ENCODE measurements at regions not wholly inside any gene's neighbourhood (a gene's known extent, or its start where the extent isn't known, plus 50 kb on each side); places are given as distances from the start of the nearest gene placed in this dataset.

GRCh38 chr9:118028225-118028624 lies 324.0 kb downstream of the TLR4 start:
- DNase-seq (ENCODE audit: insufficient read length, low spot score), result no peak
- FAIRE-seq, result no peak

- FAIRE-seq (no peak), DNase-seq (ENCODE audit: insufficient read length, low spot score) (no peak)
Observed at GRCh38 chr9:118029425-118029824, 325.2 kb downstream of the TLR4 start.

GRCh38 chr9:118034701-118035100 lies 330.5 kb downstream of the TLR4 start:
- DNase-seq (ENCODE audit: insufficient read length, low spot score) (no peak), FAIRE-seq (no peak)

GRCh38 chr9:118038713-118039112 lies 334.5 kb downstream of the TLR4 start:
- FAIRE-seq (no peak), DNase-seq (ENCODE audit: insufficient read length, low spot score) (no peak)

- FAIRE-seq, result no peak
Observed at GRCh38 chr9:118058227-118058626, 354.0 kb downstream of the TLR4 start.

GRCh38 chr9:118059484-118060278 lies 355.5 kb downstream of the TLR4 start:
- DNase-seq (ENCODE audit: insufficient read length, low spot score), result no peak
- no peak for FAIRE-seq

More at GRCh38 chr9:118058227-118058626, 354.0 kb downstream of the TLR4 start:
- no peak for DNase-seq (ENCODE audit: insufficient read length, low spot score)

GRCh38 chr9:118083161-118083560 lies 379.0 kb downstream of the TLR4 start:
- DNase-seq (ENCODE audit: insufficient read length, low spot score), result no peak
- no peak for FAIRE-seq

GRCh38 chr9:118088090-118088489 lies 383.9 kb downstream of the TLR4 start:
- FAIRE-seq (no peak), DNase-seq (ENCODE audit: insufficient read length, low spot score) (no peak)

- DNase-seq (ENCODE audit: insufficient read length, low spot score) (no peak), FAIRE-seq (no peak)
Observed at GRCh38 chr9:118091226-118091625, 387.0 kb downstream of the TLR4 start.

GRCh38 chr9:118091711-118092500 lies 387.7 kb downstream of the TLR4 start:
- FAIRE-seq, result no peak

GRCh38 chr9:118094387-118094786 lies 390.2 kb downstream of the TLR4 start:
- no peak for FAIRE-seq
- no peak for DNase-seq (ENCODE audit: insufficient read length, low spot score)

More at GRCh38 chr9:118091711-118092500, 387.7 kb downstream of the TLR4 start:
- DNase-seq (ENCODE audit: insufficient read length, low spot score), result no peak

- FAIRE-seq, result no peak
- no peak for DNase-seq (ENCODE audit: insufficient read length, low spot score)
Observed at GRCh38 chr9:118100529-118101419, 396.6 kb downstream of the TLR4 start.

GRCh38 chr9:118104363-118104762 lies 400.2 kb downstream of the TLR4 start:
- DNase-seq (ENCODE audit: insufficient read length, low spot score) (no peak), FAIRE-seq (no peak)

- no peak for DNase-seq (ENCODE audit: insufficient read length, low spot score)
- no peak for FAIRE-seq
Observed at GRCh38 chr9:118108971-118109370, 404.8 kb downstream of the TLR4 start.

- no peak for FAIRE-seq
- no peak for DNase-seq (ENCODE audit: insufficient read length, low spot score)
Observed at GRCh38 chr9:118109542-118109941, 405.3 kb downstream of the TLR4 start.

- DNase-seq (ENCODE audit: insufficient read length, low spot score), result no peak
- FAIRE-seq, result no peak
Observed at GRCh38 chr9:118121361-118121760, 417.2 kb downstream of the TLR4 start.

- no peak for FAIRE-seq
- no peak for DNase-seq (ENCODE audit: insufficient read length, low spot score)
Observed at GRCh38 chr9:118128313-118128712, 424.1 kb downstream of the TLR4 start.

GRCh38 chr9:118129541-118129940 lies 425.3 kb downstream of the TLR4 start:
- DNase-seq (ENCODE audit: insufficient read length, low spot score) (no peak), FAIRE-seq (no peak)

- FAIRE-seq (no peak), DNase-seq (ENCODE audit: insufficient read length, low spot score) (no peak)
Observed at GRCh38 chr9:118148990-118149389, 444.8 kb downstream of the TLR4 start.

GRCh38 chr9:118156846-118157245 lies 452.6 kb downstream of the TLR4 start:
- DNase-seq (ENCODE audit: insufficient read length, low spot score) (no peak), FAIRE-seq (no peak)

GRCh38 chr9:118162716-118163115 lies 458.5 kb downstream of the TLR4 start:
- no peak for DNase-seq (ENCODE audit: insufficient read length, low spot score)
- FAIRE-seq, result no peak

Data from HTR-8/SVneo (cell line).